ENCODE measurements at regions not wholly inside any gene's neighbourhood (a gene's known extent, or its start where the extent isn't known, plus 50 kb on each side); places are given as distances from the start of the nearest gene placed in this dataset.

DNA sequence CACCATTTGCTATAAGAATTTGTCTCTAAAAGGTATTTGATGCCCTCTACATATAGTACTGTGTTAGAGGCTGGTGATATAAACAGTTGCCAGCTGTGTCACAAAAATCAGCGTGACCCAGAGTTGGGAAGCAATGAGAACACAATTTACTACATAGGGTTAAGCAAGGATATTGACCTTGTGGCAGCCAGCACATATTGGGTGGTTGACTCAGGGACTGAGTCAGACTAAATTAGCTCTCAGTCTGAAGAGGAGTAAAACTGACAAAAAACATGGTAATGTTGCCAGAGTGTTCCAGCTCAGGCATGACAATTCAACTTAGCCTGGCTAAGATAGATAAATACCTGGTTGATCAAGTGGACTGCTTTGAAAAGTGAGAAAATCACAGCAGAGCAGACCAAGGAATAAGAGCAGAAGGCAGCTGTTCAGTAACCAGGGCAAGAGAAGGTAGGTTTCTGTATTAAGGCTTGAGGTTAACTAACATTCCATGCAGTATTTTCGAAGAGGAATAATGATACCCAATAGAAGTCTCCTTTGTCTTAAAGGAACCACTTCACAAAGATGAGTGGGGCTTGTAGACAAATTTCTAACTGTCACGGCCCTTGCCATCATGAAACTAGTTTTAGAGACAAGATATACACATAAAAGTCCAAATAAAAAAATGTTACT, 108.2 kb upstream of the ERBB4 start:
- DNase-seq = no peak
- Histone ChIP-seq H3K4me3 (ENCODE audit: low read depth, low read length) (no peak overlapping the region), H3K4me1 (peaks cover 7% of the 10 kb centered on the region; the same call in 1 of the 2 replicates), H3K27me3 (no peaks in the 10 kb centered on the region), H3K9me3 (no peaks in the 10 kb centered on the region), H3K36me3 (no peaks in the 10 kb centered on the region)
- TF ChIP-seq, protein P1, sequence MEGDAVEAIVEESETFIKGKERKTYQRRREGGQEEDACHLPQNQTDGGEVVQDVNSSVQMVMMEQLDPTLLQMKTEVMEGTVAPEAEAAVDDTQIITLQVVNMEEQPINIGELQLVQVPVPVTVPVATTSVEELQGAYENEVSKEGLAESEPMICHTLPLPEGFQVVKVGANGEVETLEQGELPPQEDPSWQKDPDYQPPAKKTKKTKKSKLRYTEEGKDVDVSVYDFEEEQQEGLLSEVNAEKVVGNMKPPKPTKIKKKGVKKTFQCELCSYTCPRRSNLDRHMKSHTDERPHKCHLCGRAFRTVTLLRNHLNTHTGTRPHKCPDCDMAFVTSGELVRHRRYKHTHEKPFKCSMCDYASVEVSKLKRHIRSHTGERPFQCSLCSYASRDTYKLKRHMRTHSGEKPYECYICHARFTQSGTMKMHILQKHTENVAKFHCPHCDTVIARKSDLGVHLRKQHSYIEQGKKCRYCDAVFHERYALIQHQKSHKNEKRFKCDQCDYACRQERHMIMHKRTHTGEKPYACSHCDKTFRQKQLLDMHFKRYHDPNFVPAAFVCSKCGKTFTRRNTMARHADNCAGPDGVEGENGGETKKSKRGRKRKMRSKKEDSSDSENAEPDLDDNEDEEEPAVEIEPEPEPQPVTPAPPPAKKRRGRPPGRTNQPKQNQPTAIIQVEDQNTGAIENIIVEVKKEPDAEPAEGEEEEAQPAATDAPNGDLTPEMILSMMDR (IDR thresholded peaks at IDR 0.05; ENCODE audit: low read depth, low read length) = no peak

DNA sequence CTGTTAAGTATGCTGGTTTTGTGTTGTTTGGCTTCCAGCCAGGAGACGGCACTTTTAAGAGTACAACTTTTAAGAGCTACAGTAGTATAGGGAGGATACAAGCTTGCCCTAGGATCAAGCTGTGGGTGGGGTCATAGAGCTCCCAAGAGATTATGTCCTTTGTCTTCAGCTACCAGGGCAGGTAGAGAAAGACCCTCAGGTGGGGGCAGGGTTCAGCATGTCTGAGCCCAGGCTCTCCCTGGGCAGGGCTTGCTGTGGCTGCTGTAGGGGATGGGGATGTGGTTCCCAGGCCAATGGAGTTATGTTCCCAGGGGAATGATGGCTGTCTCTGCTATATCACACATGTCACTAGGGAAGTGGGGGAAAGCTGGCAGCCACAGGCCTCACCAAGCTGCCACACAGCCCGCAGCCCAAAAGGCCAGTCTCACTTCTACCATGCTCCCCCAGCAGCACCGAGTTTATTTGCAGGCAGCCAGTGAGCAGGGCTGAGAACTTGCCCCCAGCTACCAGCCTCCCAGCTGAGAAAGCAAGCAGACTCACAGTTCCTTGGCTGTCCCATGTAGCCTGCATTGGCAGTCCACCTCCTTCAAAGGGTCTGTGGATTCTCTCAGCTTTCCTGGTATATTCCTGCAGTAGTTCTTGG, 105.7 kb upstream of the ERBB4 start:
- peaks cover 7% of the 10 kb centered on the region; the same call in 1 of the 2 replicates for H3K4me1 ChIP-seq
- no peak overlapping the region for H3K4me3 ChIP-seq (ENCODE audit: low read depth, low read length)
- no peaks in the 10 kb centered on the region for H3K36me3 ChIP-seq
- no peaks in the 10 kb centered on the region for H3K9me3 ChIP-seq
- no peaks in the 10 kb centered on the region for H3K27me3 ChIP-seq
- TF ChIP-seq, protein P1 (IDR thresholded peaks at IDR 0.05; ENCODE audit: low read depth, low read length) = no peak
- peak; percentile 67 for DNase-seq

DNA sequence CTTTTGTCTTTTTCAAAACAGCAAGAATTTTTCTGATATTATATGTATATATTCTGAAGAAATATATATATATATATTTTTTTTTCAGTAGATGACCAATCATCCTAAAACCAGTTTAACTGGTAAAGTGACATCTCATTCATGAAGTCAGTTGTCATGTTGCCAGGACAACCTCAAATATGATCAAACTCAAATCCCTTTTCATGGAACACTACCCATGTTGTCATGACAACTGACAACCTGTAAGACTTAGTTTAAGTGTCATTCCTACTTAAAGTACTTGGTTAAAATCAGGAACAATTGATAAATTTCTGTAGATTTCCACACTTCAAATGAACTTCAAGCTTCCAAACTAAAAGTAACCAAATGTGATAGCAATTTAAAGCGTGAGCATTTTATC, 101.8 kb upstream of the ERBB4 start:
- DNase-seq = no peak
- H3K4me1 ChIP-seq = peaks cover 7% of the 10 kb centered on the region; the same call in 1 of the 2 replicates
- no peaks in the 10 kb centered on the region for H3K36me3 ChIP-seq
- TF ChIP-seq, protein P1 (IDR thresholded peaks at IDR 0.05; ENCODE audit: low read depth, low read length) = no peak
- H3K27me3 ChIP-seq = no peaks in the 10 kb centered on the region
- no peaks in the 10 kb centered on the region; the same call in 1 of the 2 replicates for H3K9me3 ChIP-seq
- H3K4me3 ChIP-seq (ENCODE audit: low read depth, low read length) = no peak overlapping the region

DNA sequence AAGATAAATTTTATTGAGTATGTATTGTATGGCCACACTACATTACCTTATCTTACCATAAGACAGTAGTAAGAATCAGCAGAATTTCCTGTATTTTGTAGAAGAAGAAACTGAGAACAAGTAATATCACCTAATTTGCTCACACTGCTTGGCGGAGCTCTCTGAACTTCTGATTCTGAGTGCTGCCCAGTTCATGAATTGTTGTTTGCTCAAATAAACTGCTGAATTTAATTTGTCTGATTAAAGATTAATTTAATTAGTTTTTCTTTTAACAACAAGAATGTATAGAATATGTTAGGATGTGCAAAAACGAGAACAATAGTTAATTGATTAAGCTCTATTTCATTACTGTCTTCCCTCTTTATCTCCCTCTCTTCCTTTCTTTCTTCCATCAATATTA, 100.1 kb upstream of the ERBB4 start:
- TF ChIP-seq, protein P1 (IDR thresholded peaks at IDR 0.05; ENCODE audit: low read depth, low read length) = no peak
- Histone ChIP-seq H3K4me3 (ENCODE audit: low read depth, low read length) (no peak overlapping the region), H3K4me1 (no peaks in the 10 kb centered on the region), H3K9me3 (no peaks in the 10 kb centered on the region; the same call in 1 of the 2 replicates), H3K36me3 (no peaks in the 10 kb centered on the region), H3K27me3 (no peaks in the 10 kb centered on the region)
- no peak for DNase-seq

DNA sequence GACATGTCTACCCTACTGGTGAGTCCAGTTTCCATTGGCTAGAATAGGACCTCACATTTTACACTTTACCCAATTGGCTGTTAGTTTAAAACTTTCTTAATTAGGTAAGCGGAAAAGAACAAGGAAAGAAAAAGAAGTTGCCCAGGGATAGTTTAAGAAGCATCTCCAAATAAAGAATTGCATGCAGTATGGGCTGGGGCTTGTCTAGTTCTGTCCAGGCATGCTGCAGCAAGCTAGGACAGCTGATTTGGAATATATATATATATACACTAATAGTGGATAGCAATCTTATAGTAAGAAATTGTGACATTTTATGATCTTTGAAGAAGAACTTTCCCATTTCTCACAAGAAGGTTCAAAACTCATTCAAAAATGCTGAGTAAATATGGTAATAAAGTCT, 90.0 kb upstream of the ERBB4 start:
- Histone ChIP-seq H3K4me1 (no peaks in the 10 kb centered on the region), H3K27me3 (no peaks in the 10 kb centered on the region; the same call in 1 of the 2 replicates), H3K4me3 (ENCODE audit: low read depth, low read length) (no peak overlapping the region), H3K9me3 (no peaks in the 10 kb centered on the region), H3K36me3 (no peaks in the 10 kb centered on the region)
- DNase-seq = no peak
- TF ChIP-seq, protein P1 (IDR thresholded peaks at IDR 0.05; ENCODE audit: low read depth, low read length) = no peak

DNA sequence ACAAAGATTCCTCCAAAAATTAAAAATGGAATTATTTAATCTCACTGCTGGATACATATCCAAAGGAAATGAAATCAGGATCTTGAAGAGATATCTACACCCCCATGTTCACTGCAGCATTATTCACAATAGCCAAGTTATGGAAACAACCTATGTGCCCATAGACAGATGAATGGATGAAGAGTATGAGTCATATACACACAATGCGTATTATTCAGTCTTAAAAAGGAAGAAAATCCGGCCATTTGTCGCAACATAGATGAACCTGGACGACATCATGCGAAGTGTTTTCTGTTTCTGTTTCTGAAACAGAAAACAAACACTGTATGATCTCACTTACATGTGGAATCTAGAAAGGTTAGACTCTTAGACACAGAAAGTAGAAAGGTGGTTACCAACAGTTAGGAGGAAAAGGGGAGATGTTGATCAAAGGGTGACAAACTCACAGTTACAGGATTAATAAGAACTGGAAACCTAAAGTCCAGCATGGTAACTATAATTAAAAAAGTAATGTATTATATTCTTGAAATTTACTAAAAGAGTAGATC, 87.8 kb upstream of the ERBB4 start:
- DNase-seq = no peak
- H3K36me3 ChIP-seq = no peaks in the 10 kb centered on the region
- H3K27me3 ChIP-seq = no peaks in the 10 kb centered on the region; the same call in 1 of the 2 replicates
- no peaks in the 10 kb centered on the region for H3K9me3 ChIP-seq
- no peaks in the 10 kb centered on the region for H3K4me1 ChIP-seq
- TF ChIP-seq, protein P1 (IDR thresholded peaks at IDR 0.05; ENCODE audit: low read depth, low read length) = no peak
- H3K4me3 ChIP-seq (ENCODE audit: low read depth, low read length) = no peak overlapping the region

Data from BE2C (cell line).